GM23248 (cell line): ENCODE measurements at regions not wholly inside any gene's neighbourhood (a gene's known extent, or its start where the extent isn't known, plus 50 kb on each side); places are given as distances from the start of the nearest gene placed in this dataset.

ENCODE experiments used
- EZH2 ChIP-seq: fragments of 200-600 bp; sonication (generic); IDR thresholded peaks from 2 replicates; pipeline ENCODE4 v1.6.1; 2018; ENCODE audit warnings: antibody characterized with exemption, mild to moderate bottlenecking; ENCODE audit not compliant: insufficient read depth, poor library complexity, severe bottlenecking
- EZH2phosphoT487 ChIP-seq: fragments of 200-600 bp; sonication (generic); IDR thresholded peaks from 2 replicates; pipeline ENCODE4 v1.6.1; 2018; ENCODE audit warnings: antibody characterized with exemption, moderate library complexity, mild to moderate bottlenecking, low read depth; ENCODE audit not compliant: insufficient read depth

DNA sequence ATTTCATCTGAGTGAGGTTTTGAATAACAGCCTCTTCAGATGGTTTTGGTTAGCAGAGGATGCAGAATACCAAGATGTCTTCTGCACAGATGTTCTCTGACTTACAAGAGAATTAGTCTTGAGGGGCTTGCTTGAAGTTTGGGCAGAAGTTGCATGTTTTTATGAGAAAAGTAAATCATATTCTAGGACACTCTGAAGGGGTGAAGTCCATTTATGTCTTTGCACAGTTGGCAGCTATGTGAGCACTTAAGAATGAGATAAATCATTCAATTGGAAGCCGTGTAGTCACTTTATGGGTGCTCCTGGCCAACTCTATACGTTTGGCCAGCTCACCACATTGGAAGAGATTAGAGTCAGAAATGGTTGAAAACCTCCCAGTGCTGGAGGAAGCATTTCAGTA lies 252.7 kb upstream of the KCNIP4 start:
- TF ChIP-seq EZH2 (no peak), EZH2phosphoT487 (no peak)
